HCT116 (cell line): ENCODE measurements at regions not wholly inside any gene's neighbourhood (a gene's known extent, or its start where the extent isn't known, plus 50 kb on each side); places are given as distances from the start of the nearest gene placed in this dataset.

Experiments
- ATAC-seq: fragments of 200-7000 bp; cut with Tn5 transposase; 2 replicates; pipeline ENCODE4 v1.9.1; 2020; ENCODE audit warnings: mild to moderate bottlenecking, moderate library complexity
- BruUV-seq: library from RNA; stranded (reverse); fragments of 400-500 nt; replicated peaks from 2 replicates; lab custom pipeline; 2021; lab: Mats Ljungman, UMichigan
- CTCF ChIA-PET: fragments of 300-600 bp; sonication (Branson Sonifier 250); formaldehyde crosslinking; loops from one replicate; lab custom pipeline; 2021; ENCODE audit warnings: antibody characterized with exemption; lab: Charles Lee
- POLR2A ChIA-PET: fragments of 300-600, 350-600 bp; sonication (Branson Sonifier 250); formaldehyde crosslinking; loops from one replicate; lab custom pipeline; 2021; ENCODE audit warnings: antibody characterized with exemption; lab: Charles Lee
- RAD21 ChIA-PET, 2 experiments: fragments of 300-600 bp; sonication (Branson Sonifier 250); formaldehyde crosslinking; loops; one replicate each; lab custom pipeline; 2023; ENCODE audit warnings: low total read pairs in 2 of 2; ENCODE audit not compliant: uncharacterized antibody in 2 of 2, unreplicated experiment in 2 of 2, low non-redundant PET in 1 of 2; lab: Charles Lee
- DNase-seq: peaks from one replicate; pipeline ENCODE4 v3.0.0-alpha.2; 2010; ENCODE audit warnings: low read depth, low spot score
- H2AFZ ChIP-seq: fragments of 200-600 bp; shearing (Covaris generic), sonication (generic); 2 replicates; pipeline ENCODE4 v1.6.1; 2017; ENCODE audit warnings: low read depth, mixed run types, mixed read lengths, antibody characterized with exemption, low read length; ENCODE audit not compliant: poor library complexity, severe bottlenecking
- H3K27ac ChIP-seq: 2 replicates; pipeline ENCODE4 v1.5.1; 2012; ENCODE audit warnings: low read depth, low read length
- H3K27me3 ChIP-seq: fragments of 200-600 bp; sonication (generic); 2 replicates; pipeline ENCODE4 v1.6.1; 2016; ENCODE audit warnings: mixed run types, low read length, mixed read lengths; ENCODE audit not compliant: insufficient read depth
- H3K36me3 ChIP-seq, 2 experiments: fragments of 200-500 bp in 1 of 2; fragments of 200-600 bp in 1 of 2; sonication (Bioruptor generic) in 1 of 2; sonication (generic) in 1 of 2; 2 replicates each; pipeline versions ENCODE4 v1.5.1 to v1.6.1; 2014 to 2016; ENCODE audit warnings: low read length in 2 of 2, inconsistent platforms in 1 of 2, mixed read lengths in 1 of 2, mixed run types in 1 of 2; ENCODE audit not compliant: insufficient read depth in 2 of 2, control insufficient read depth in 1 of 2
- H3K4me1 ChIP-seq, 2 experiments: fragments of 200-600 bp in 1 of 2; sonication (generic) in 1 of 2; 2 replicates each; pipeline versions ENCODE4 v1.5.1 to v1.6.1; 2012 to 2017; ENCODE audit warnings: low read length in 2 of 2, inconsistent platforms in 1 of 2, mild to moderate bottlenecking in 1 of 2, mixed read lengths in 1 of 2, mixed run types in 1 of 2, moderate library complexity in 1 of 2; ENCODE audit not compliant: insufficient read depth in 2 of 2, control insufficient read depth in 1 of 2
- H3K4me2 ChIP-seq: fragments of 200-600 bp; sonication (generic); 2 replicates; pipeline ENCODE4 v1.6.1; 2017; ENCODE audit warnings: mixed run types, low read length, mixed read lengths
- H3K4me3 ChIP-seq, 2 experiments: fragments of 200-600 bp in 1 of 2; sonication (generic) in 1 of 2; replicated peaks in 1 of 2; 2 replicates each; pipeline ENCODE4 v1.5.1; 2011 to 2016; ENCODE audit warnings: low read length in 2 of 2, control low read depth in 1 of 2, low read depth in 1 of 2, mild to moderate bottlenecking in 1 of 2, mixed read lengths in 1 of 2, mixed run types in 1 of 2
- H3K79me2 ChIP-seq: fragments of 200-600 bp; sonication (generic); 2 replicates; pipeline ENCODE4 v1.6.1; 2017; ENCODE audit warnings: mild to moderate bottlenecking, mixed run types, low read length, moderate library complexity, mixed read lengths; ENCODE audit not compliant: insufficient read depth
- H3K9ac ChIP-seq: fragments of 200-600 bp; sonication (generic); 2 replicates; pipeline ENCODE4 v1.6.1; 2016; ENCODE audit warnings: low read length, mixed read lengths
- H3K9me2 ChIP-seq: fragments of 200-600 bp; sonication (generic), shearing (Covaris generic); 2 replicates; pipeline ENCODE4 v1.6.1; 2017; ENCODE audit warnings: mixed run types, mild to moderate bottlenecking, moderate library complexity; ENCODE audit not compliant: insufficient read depth
- H3K9me3 ChIP-seq, 2 experiments: fragments of 200-500 bp in 1 of 2; fragments of 200-600 bp in 1 of 2; sonication (Bioruptor generic) in 1 of 2; sonication (generic) in 1 of 2; 2 replicates each; pipeline ENCODE4 v1.6.1; 2014 to 2017; ENCODE audit warnings: low read length in 2 of 2, mixed read lengths in 2 of 2, inconsistent platforms in 1 of 2, low read depth in 1 of 2, mild to moderate bottlenecking in 1 of 2, mixed run types in 1 of 2, moderate library complexity in 1 of 2; ENCODE audit not compliant: control insufficient read depth in 1 of 2, insufficient read depth in 1 of 2
- H4K20me1 ChIP-seq: fragments of 200-600 bp; sonication (generic), shearing (Covaris generic); 2 replicates; pipeline ENCODE4 v1.6.1; 2017; ENCODE audit warnings: mixed run types, mild to moderate bottlenecking, moderate library complexity; ENCODE audit not compliant: insufficient read depth
- CEBPB ChIP-seq: IDR thresholded peaks from 2 replicates; pipeline ENCODE4 v1.6.1; 2012; ENCODE audit warnings: low read depth
- EGR1 ChIP-seq: IDR thresholded peaks from 2 replicates; pipeline ENCODE4 v1.6.1; 2012; ENCODE audit warnings: low read depth
- ELF1 ChIP-seq: IDR thresholded peaks from 2 replicates; pipeline ENCODE4 v1.6.1; 2012; ENCODE audit warnings: low read depth, borderline replicate concordance
- EZH2 ChIP-seq: fragments of 200-600 bp; sonication (generic); IDR thresholded peaks from 2 replicates; pipeline ENCODE4 v1.6.1; 2017; ENCODE audit warnings: antibody characterized with exemption, mixed run types
- EZH2phosphoT487 ChIP-seq: fragments of 200-600 bp; IDR thresholded peaks from 2 replicates; pipeline ENCODE4 v1.6.1; 2018; ENCODE audit warnings: antibody characterized with exemption, borderline replicate concordance
- FOSL1 ChIP-seq: IDR thresholded peaks from 2 replicates; pipeline ENCODE4 v1.6.1; 2012; ENCODE audit warnings: low read depth
- JUND ChIP-seq: IDR thresholded peaks from 2 replicates; pipeline ENCODE4 v1.6.1; 2012
- POLR2AphosphoS5 ChIP-seq: IDR thresholded peaks from 2 replicates; pipeline ENCODE4 v1.6.1; 2011; ENCODE audit warnings: mild to moderate bottlenecking, low read depth, low read length, moderate library complexity
- RAD21 ChIP-seq: IDR thresholded peaks from 2 replicates; pipeline ENCODE4 v1.6.1; 2012; ENCODE audit warnings: low read depth, mild to moderate bottlenecking
- SIN3A ChIP-seq: IDR thresholded peaks from 2 replicates; pipeline ENCODE4 v1.6.1; 2012; ENCODE audit warnings: low read depth
- SP1 ChIP-seq: IDR thresholded peaks from 2 replicates; pipeline ENCODE4 v1.6.1; 2012; ENCODE audit warnings: low read depth
- SRF ChIP-seq: IDR thresholded peaks from 2 replicates; pipeline ENCODE4 v1.6.1; 2012; ENCODE audit warnings: low read depth
- YY1 ChIP-seq: IDR thresholded peaks from 2 replicates; pipeline ENCODE4 v1.6.1; 2011; ENCODE audit warnings: low read length, low read depth, moderate library complexity, mild to moderate bottlenecking; ENCODE audit not compliant: insufficient replicate concordance; ENCODE audit errors: extremely low read depth
- ZFX ChIP-seq: fragments of 450-650 bp; IDR thresholded peaks from 2 replicates; pipeline ENCODE4 v1.6.1; 2017
- ZNF274 ChIP-seq: fragments of 200-500 bp; sonication (Bioruptor generic); IDR thresholded peaks from 2 replicates; pipeline ENCODE4 v1.6.1; 2014; ENCODE audit warnings: mild to moderate bottlenecking, low read depth, low read length, inconsistent platforms
- intact Hi-C: fragments of 100-400 bp; cut with micrococcal nuclease; formaldehyde crosslinking; loops from 2 replicates; pipeline ENCODE4 v1.10.0; 2022
- TF ChIP-seq, protein P1 (sequence below): IDR thresholded peaks from 2 replicates; pipeline ENCODE4 v1.6.1; 2012
- TF ChIP-seq, protein P2 (sequence below): IDR thresholded peaks from 2 replicates; pipeline ENCODE4 v1.6.1; 2011; ENCODE audit warnings: mild to moderate bottlenecking, low read length, moderate library complexity; ENCODE audit not compliant: insufficient replicate concordance; ENCODE audit errors: extremely low read depth
- TF ChIP-seq, protein P3 (sequence below), 3 experiments: fragments of 200-600 bp in 1 of 3; sonication (generic) in 1 of 3; IDR thresholded peaks in 2 of 3; conservative IDR thresholded peaks in 1 of 3; 2 replicates each; pipeline ENCODE4 v1.5.1; 2012 to 2017; ENCODE audit warnings: low read depth in 2 of 3, low read length in 2 of 3, antibody characterized with exemption in 1 of 3, borderline replicate concordance in 1 of 3, control low read depth in 1 of 3, mild to moderate bottlenecking in 1 of 3, mixed read lengths in 1 of 3, mixed run types in 1 of 3, moderate library complexity in 1 of 3; ENCODE audit not compliant: insufficient read depth in 1 of 3

DNA sequence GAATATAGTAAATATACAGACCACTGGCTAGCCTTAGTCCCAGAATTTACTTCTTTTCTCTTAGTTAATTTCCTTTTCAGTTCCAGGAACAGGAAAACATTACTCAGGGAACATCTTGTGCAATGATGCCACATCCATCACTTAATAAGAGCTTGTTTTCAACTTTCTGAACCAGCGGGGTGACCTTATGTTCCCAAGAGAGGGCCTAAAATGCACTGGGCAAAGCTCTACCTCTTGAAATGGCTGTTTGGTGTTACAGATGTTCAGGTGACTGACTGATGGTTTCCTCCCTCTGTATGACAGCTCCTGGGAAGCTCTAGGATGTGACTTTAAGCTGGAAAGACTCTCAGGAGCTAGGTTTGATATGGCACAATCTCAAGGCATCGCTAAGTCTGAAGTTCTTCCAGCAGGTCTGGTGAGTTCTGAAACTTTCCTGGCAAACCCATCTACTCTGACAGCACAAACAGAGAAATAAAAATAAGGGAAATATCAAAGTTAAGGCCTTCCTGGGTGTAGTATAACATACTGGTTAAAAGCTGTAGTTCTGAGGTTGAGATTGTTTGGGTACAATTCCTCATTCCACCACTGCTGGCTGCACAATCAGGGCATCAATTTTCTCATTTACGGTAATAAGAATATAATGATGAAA lies 98.6 kb downstream of the ZIC1 start:
- ATAC-seq (no peak), DNase-seq (no peak)
- Histone ChIP-seq H3K4me1 (no peaks in the 10 kb centered on the region), H3K9me3 (no peaks in the 10 kb centered on the region), H3K4me3 (no peak overlapping the region), H3K9ac (no peak overlapping the region), H3K27ac (no peak overlapping the region), H3K27me3 (no peaks in the 10 kb centered on the region), H3K4me2 (no peak overlapping the region), H3K79me2 (no peaks in the 10 kb centered on the region), H4K20me1 (no peaks in the 10 kb centered on the region), H3K9me2 (no peaks in the 10 kb centered on the region), H2AFZ (no peak overlapping the region), H3K36me3 (no peaks in the 10 kb centered on the region)
- ChIA-PET RAD21 (no interaction called here), CTCF (no interaction called here), POLR2A (no interaction called here)
- TF ChIP-seq EZH2: no peak
- no peak for TF ChIP-seq ZNF274
- TF ChIP-seq, protein P1, sequence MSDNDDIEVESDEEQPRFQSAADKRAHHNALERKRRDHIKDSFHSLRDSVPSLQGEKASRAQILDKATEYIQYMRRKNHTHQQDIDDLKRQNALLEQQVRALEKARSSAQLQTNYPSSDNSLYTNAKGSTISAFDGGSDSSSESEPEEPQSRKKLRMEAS: no peak
- no peak for TF ChIP-seq FOSL1
- no peak for TF ChIP-seq YY1
- TF ChIP-seq ELF1: no peak
- no peak for TF ChIP-seq JUND
- no peak for TF ChIP-seq ZFX
- BruUV-seq: no TSS peak
- intact Hi-C loops: no loop called here

DNA sequence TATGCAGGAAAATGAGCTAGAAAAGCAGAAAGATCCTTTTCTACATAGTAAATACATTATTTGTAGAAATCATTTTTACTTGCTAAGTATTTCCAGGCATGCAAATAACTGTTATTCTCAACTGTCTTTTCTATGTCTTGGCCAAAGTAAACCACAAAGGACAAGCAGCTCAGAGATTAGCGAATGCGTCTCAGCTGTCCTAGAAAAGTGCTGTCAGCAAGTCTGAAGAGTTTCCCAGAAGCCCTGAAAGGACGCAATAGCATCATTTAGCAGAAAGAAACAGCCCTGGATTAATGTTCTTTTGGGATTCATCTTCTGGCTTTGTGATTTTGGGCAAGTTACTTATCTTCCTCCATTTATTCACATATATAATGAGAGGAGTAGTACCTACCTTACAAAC lies 100.3 kb downstream of the ZIC1 start:
- intact Hi-C loops: no loop called here
- Histone ChIP-seq H3K9me2 (no peaks in the 10 kb centered on the region), H3K9me3 (no peaks in the 10 kb centered on the region), H4K20me1 (no peaks in the 10 kb centered on the region), H3K27me3 (no peaks in the 10 kb centered on the region), H3K4me3 (no peak overlapping the region), H2AFZ (no peak overlapping the region), H3K9ac (no peak overlapping the region), H3K36me3 (no peaks in the 10 kb centered on the region), H3K79me2 (no peaks in the 10 kb centered on the region), H3K27ac (no peak overlapping the region), H3K4me1 (no peaks in the 10 kb centered on the region), H3K4me2 (no peak overlapping the region)
- DNase-seq (no peak), ATAC-seq (no peak)
- POLR2A ChIA-PET: no interaction called here
- no TSS peak for BruUV-seq
- RAD21 ChIA-PET: no interaction called here
- CTCF ChIA-PET: no interaction called here
- TF ChIP-seq JUND (no peak), POLR2AphosphoS5 (no peak), EGR1 (no peak), ZFX (no peak), SP1 (no peak), RAD21 (no peak), SRF (no peak), ELF1 (no peak), SIN3A (no peak), CEBPB (no peak), YY1 (no peak), EZH2phosphoT487 (no peak), FOSL1 (no peak)
- TF ChIP-seq, protein P1: no peak
- TF ChIP-seq, protein P2, sequence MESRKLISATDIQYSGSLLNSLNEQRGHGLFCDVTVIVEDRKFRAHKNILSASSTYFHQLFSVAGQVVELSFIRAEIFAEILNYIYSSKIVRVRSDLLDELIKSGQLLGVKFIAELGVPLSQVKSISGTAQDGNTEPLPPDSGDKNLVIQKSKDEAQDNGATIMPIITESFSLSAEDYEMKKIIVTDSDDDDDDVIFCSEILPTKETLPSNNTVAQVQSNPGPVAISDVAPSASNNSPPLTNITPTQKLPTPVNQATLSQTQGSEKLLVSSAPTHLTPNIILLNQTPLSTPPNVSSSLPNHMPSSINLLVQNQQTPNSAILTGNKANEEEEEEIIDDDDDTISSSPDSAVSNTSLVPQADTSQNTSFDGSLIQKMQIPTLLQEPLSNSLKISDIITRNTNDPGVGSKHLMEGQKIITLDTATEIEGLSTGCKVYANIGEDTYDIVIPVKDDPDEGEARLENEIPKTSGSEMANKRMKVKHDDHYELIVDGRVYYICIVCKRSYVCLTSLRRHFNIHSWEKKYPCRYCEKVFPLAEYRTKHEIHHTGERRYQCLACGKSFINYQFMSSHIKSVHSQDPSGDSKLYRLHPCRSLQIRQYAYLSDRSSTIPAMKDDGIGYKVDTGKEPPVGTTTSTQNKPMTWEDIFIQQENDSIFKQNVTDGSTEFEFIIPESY: no peak
- TF ChIP-seq, protein P3, sequence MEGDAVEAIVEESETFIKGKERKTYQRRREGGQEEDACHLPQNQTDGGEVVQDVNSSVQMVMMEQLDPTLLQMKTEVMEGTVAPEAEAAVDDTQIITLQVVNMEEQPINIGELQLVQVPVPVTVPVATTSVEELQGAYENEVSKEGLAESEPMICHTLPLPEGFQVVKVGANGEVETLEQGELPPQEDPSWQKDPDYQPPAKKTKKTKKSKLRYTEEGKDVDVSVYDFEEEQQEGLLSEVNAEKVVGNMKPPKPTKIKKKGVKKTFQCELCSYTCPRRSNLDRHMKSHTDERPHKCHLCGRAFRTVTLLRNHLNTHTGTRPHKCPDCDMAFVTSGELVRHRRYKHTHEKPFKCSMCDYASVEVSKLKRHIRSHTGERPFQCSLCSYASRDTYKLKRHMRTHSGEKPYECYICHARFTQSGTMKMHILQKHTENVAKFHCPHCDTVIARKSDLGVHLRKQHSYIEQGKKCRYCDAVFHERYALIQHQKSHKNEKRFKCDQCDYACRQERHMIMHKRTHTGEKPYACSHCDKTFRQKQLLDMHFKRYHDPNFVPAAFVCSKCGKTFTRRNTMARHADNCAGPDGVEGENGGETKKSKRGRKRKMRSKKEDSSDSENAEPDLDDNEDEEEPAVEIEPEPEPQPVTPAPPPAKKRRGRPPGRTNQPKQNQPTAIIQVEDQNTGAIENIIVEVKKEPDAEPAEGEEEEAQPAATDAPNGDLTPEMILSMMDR (IDR thresholded peaks at IDR 0.05 in 2 of 3, conservative IDR thresholded peaks at IDR 0.05 in 1 of 3; ENCODE audit: borderline replicate concordance in 1 of 3, insufficient read depth in 1 of 3, low read depth in 2 of 3, low read length in 2 of 3): no peak
